Left cardiac atrium (tissue), 4 donors: ENCODE measurements at regions not wholly inside any gene's neighbourhood (a gene's known extent, or its start where the extent isn't known, plus 50 kb on each side); places are given as distances from the start of the nearest gene placed in this dataset.
A peak's percentile ranks its signal among the peaks of the same experiment; 100 is the strongest.

ENCODE experiments used
- ATAC-seq, 2 donors: fragments of 200-7000 bp; cut with Tn5 transposase; one replicate each; pipeline ENCODE4 v1.9.1; 2020; ENCODE audit warnings: mild to moderate bottlenecking in 2 of 2, moderate library complexity in 2 of 2
- DNase-seq: peaks from one replicate; pipeline ENCODE4 v3.0.0-alpha.2; 2020
- intact Hi-C, 2 donors: fragments of 100-400 bp; cut with DNase I; formaldehyde crosslinking; loops; one replicate each; pipeline versions ENCODE4 v1.14.1 to v1.15.1; 2022 to 2023
- donor health status: DM: no; HTN: yes; CAD: no.
- donor health status: DM: no; HTN: yes; CAD: no; lungs with severe emphysema.
- donor health status: DM: yes; HTN: yes; CAD: no.
- donor health status: Dilated cardiomyopathy.

- ATAC-seq (no peak), DNase-seq (no peak)
- intact Hi-C loops, result no loop called here
Observed at GRCh38 chr7:156493942-156494341, 146.6 kb upstream of the RNF32 start.

DNA sequence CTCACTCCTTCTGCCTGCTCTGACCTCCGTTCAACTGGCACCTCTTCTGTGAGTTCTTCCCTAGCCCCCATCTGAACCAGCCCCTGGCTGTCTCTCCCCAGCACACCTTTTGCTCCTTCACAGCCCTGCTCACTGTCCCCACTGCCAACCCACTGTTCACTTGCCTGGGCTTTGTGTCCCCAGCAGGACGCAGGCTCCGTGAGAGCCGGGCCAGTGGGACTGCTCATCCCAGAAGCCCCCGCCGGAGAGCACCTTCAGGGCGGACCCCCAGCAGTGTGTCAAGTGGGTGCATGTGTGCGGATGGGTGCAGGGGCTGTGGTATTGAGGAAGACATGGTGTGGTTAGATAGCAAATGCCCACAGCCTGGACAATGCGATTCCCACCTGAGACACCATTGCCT, 148.4 kb upstream of the RNF32 start:
- ATAC-seq, result no peak
- no peak for DNase-seq
- intact Hi-C loops, result no loop called here

GRCh38 chr7:156491435-156491834, 149.1 kb upstream of the RNF32 start:
- no peak for DNase-seq
- intact Hi-C loops, result no loop called here
- ATAC-seq, result no peak

GRCh38 chr7:156490021-156490800, 150.4 kb upstream of the RNF32 start:
- DNase-seq (no peak), ATAC-seq (no peak)
- intact Hi-C loops, result no loop called here

DNA sequence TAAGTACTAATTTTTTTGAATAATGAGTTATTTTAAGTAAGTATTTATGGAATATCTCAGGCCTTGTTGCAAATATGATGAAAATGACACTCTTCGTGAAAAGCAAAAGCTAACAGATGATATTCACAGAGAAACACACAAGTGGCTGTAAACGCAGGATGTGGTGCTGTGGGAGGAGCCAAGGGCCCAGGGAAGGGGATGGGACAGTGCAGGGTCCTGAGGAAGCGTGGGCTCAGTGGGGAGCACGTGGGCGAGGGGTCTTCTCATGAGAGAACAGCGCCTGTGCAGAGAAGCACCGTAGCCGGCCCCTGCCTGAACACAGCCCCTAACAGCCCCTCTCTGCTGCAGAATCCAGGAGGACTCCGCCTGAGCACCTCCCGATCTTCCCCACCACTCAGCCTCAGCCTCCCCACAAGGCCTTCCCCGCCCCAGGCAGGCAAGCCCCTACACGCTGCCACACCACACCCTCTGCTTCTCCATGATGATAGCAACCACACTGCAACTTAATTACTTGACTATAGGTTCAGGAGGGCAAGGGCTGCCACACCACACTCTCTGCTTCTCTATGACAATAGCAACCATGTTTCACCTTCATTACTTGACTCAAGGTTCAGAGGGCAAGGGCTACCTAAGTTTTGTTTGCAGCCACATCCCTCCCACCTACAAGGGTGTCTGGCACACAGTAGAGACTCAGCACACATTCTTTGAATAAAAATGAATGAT, 152.6 kb upstream of the RNF32 start:
- ATAC-seq (no peak), DNase-seq (no peak)
- intact Hi-C loops, result no loop called here

GRCh38 chr7:156480671-156481070, 159.9 kb upstream of the RNF32 start:
- intact Hi-C loops, result no loop called here
- ATAC-seq (no peak), DNase-seq (no peak)

DNA sequence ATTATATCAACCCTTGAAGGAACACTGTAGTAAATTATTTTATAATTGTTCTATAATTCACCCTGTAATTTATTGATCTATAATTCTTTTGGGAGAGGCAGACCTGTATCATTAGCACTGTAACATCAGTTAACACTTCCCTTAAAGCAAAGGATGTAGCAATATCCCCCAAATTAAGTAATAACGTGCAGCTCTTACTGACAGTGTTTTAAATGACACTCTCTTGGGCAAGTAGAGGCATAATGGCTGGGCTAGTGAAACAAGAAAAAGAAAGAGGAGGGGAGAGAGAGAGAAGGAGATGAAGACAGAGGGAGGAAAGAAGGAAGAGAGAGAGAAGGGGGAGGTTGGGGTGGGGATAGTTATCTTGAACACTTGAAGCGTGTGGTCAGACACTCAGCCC, 161.0 kb upstream of the RNF32 start:
- ATAC-seq (no peak), DNase-seq (no peak)
- intact Hi-C loops, result loop anchor here in 1 of 2 donors (10.0 kb wide), 1 partner anchor 675 kb away; no protein-coding TSS in a partner anchor

DNA sequence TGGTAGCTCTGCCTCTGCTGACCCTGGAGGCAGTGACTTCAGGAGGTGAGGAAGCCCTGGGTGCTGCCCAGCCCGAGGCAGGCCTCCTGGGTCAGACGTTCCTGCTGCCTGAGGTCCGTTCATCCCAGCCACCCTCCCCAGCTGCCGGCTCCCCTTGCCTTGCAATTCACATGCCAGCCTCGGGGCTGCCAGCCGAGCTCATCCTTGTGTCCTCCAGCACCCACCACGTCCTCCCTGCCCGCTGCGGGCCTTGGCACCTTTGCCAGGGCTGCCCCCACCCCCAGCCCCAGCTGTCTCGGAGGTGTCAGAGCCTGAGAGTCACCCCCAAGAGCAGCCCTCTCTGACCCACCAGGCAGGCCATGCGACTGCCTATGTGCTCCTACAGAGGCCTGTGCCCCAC, 162.1 kb upstream of the RNF32 start:
- no peak for DNase-seq
- intact Hi-C loops, result loop anchor here in 1 of 2 donors (10.0 kb wide), 1 partner anchor 674 kb away; no protein-coding TSS in a partner anchor
- ATAC-seq, result no peak

DNA sequence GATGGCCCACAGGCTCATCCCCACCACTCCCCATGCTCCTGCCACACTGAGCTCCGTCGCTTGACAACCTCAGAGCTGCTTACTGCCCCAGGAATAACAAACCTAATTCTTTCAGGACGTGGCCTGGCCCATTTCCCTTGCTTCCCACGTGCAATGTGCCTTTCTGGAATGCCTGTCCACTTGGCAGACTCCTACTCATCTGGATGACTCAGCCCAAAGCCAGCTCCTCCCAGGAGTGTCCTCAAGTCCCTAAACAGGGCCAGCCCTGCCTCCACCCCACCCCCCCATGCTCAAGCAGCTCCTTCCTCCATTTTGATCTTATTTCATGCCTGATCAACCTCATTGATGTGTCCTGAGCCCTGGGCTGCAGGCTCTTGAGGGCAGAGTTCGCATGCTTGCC, 164.9 kb upstream of the RNF32 start:
- intact Hi-C loops, result loop anchor here in 1 of 2 donors (10.0 kb wide), 1 partner anchor 671 kb away; no protein-coding TSS in a partner anchor
- DNase-seq, result peak; percentile 59
- peak in 1 of 2 donors; percentile 68 for ATAC-seq

- DNase-seq (no peak), ATAC-seq (no peak)
- intact Hi-C loops, result loop anchor here in 1 of 2 donors (10.0 kb wide), 1 partner anchor 670 kb away; no protein-coding TSS in a partner anchor
Observed at GRCh38 chr7:156475179-156475578, 165.4 kb upstream of the RNF32 start.

- intact Hi-C loops, result loop anchor here (5.0 to 10.0 kb wide), 2 partner anchors 662 to 669 kb away; partner anchors contain the start of gene SHH (in 1 of the 2)
- peak in 1 of 2 donors; percentile 35 for ATAC-seq
- DNase-seq, result peak; percentile 39
Observed at GRCh38 chr7:156474241-156474743, 166.3 kb upstream of the RNF32 start.

DNA sequence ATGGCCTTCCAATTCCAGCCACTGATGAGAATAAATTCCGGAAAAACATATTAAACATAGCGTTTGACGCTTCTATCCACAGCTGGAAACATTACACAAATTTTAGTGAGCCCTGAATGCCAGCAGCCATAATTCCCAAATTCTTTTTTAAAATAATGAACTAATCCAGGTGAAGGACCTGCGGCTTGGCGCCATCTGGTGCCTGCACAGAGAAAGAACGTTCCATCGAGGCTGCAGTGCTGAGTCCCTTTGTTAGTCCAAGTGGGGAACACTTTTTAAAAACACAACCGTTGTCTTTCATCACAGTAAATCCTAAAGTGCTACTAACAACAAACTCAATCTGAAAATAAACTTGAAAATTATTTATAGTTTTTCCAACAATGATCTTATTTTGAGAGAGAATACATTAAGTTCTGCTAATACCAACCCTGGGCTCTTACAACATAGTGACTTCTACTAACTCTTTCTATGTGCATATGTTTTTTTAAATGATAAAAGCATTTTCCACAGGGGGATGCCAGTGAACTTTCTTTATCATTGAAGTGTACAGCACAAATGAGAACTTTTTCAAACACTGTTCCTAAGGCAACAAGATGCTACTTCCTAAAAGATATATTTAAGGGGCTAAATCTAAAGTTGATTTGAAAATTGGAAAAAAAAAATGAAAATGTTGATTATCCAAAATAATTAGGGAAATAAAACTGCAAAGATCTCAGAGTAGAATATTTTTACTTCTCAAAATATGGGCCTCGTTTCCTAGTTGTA, 166.9 kb upstream of the RNF32 start:
- DNase-seq, result peak; percentile 43
- peak; percentile 38 to 44 for ATAC-seq
- intact Hi-C loops, result loop anchor here (5.0 to 10.0 kb wide), 2 partner anchors 661 to 669 kb away; partner anchors contain the start of gene SHH (in 1 of the 2)

GRCh38 chr7:156472267-156472666, 168.3 kb upstream of the RNF32 start:
- DNase-seq (no peak), ATAC-seq (no peak)
- intact Hi-C loops, result loop anchor here (5.0 to 10.0 kb wide), 2 partner anchors 660 to 667 kb away; partner anchors contain the start of gene SHH (in 1 of the 2)

DNA sequence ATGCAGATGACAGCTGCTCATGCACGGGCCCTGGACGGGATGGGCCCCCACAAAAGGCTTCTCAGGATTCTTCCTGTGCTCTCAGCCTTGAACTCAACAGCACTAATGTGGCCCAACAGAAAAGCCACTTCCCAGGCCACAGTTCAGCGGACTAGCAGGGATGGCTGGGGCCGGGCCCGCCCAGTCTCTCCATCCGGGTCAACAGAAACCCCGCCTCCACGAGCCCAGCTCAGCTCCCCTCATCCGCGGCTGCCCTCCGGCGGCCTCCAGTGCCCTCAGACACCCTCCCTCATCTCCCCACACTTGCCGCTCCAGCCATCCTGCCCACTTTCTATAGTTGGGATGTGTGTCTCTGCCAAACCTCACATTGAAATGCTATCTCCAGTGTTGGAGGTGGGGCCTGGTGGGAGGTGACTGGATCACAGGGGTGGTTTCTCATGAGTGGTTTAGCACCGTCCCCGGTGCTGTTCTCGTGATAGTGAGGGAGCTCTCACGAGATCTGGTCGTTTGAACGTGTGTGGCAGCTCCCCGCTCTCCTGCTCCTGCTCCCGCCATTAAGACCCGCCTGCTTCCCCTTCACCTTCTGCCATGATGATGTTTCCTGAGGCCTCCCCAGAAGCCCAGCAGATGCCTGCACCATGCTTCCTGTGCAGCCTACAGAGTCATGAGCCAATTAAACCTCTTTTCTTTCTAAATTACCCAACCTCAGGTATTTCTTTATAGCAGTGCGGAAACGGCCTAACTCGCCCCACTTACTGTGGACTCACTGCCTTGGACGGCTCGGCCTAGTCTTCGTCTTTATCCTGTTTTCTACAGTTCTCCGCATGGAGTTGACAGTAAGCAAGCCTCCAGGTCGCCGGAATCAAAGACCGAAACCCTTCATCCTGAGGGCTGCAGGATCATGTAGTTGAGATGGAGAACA, 169.9 kb upstream of the RNF32 start:
- DNase-seq (no peak), ATAC-seq (no peak)
- intact Hi-C loops, result loop anchor here (5.0 to 10.0 kb wide), 2 partner anchors 658 to 666 kb away; partner anchors contain the start of gene SHH (in 1 of the 2)

GRCh38 chr7:156466955-156467625, 173.5 kb upstream of the RNF32 start:
- ATAC-seq, result no peak
- no peak for DNase-seq
- intact Hi-C loops, result no loop called here

DNA sequence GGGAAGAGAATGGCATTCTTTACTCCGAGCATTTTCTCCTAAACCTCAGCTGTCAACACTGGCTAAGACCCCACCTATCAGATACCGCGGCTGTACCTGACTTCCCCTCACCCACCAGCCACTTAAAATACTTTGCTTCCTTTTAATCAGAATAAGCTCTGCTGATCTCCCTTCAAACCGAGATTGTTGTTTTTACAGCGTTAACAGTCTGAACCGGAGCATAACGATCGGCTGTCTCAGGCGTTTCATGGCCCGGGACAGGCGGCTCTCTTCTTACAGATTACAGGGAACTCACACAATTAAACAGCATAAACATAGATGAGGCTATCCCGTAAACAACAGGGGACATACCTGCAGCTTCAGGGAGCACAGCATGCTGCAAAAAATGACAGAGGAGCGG, 174.3 kb upstream of the RNF32 start:
- no peak for ATAC-seq
- intact Hi-C loops, result no loop called here
- no peak for DNase-seq

GRCh38 chr7:156465186-156465585, 175.4 kb upstream of the RNF32 start:
- DNase-seq, result no peak
- intact Hi-C loops, result no loop called here
- ATAC-seq, result no peak

- DNase-seq (no peak), ATAC-seq (no peak)
- intact Hi-C loops, result no loop called here
Observed at GRCh38 chr7:156464339-156464738, 176.2 kb upstream of the RNF32 start.
